ENCODE measurements at regions not wholly inside any gene's neighbourhood (a gene's known extent, or its start where the extent isn't known, plus 50 kb on each side); places are given as distances from the start of the nearest gene placed in this dataset.

DNA sequence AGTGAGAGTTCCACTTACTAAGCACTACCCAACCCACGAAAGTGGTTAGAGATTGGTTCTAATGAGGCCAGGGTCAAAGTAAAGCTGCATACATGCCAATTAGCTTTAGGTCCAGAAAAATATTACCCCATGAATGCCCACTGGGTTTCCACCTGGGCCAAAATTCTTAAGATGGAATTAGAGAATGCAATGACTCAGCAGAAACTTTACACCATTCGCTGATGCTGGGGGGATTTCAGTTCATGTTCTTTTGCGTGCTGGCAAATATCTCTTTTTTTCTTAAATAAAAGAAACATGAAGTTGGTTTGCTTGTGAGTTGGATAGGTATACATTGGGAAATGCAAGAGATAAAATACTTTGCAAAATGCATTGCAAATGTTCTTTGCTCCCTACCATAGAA is 715.3 kb upstream of the MIR17HG start:
- TF ChIP-seq ARID4B (CRISPR knock-in tag; IDR thresholded peaks at IDR 0.05; ENCODE audit: borderline replicate concordance): no peak
- no peak for TF ChIP-seq ELF4 (CRISPR knock-in tag; IDR thresholded peaks at IDR 0.05; ENCODE audit: low read depth)
- TF ChIP-seq, protein P1, sequence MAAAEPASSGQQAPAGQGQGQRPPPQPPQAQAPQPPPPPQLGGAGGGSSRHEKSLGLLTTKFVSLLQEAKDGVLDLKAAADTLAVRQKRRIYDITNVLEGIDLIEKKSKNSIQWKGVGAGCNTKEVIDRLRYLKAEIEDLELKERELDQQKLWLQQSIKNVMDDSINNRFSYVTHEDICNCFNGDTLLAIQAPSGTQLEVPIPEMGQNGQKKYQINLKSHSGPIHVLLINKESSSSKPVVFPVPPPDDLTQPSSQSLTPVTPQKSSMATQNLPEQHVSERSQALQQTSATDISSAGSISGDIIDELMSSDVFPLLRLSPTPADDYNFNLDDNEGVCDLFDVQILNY (CRISPR knock-in tag; IDR thresholded peaks at IDR 0.05): no peak
- TF ChIP-seq ATF6 (CRISPR knock-in tag; IDR thresholded peaks at IDR 0.05): no peak
- no peak for TF ChIP-seq JUN (CRISPR knock-in tag; IDR thresholded peaks at IDR 0.05)
- no peak for TF ChIP-seq ZNF138 (CRISPR knock-in tag; conservative IDR thresholded peaks at IDR 0.05)
- no peak for TF ChIP-seq CTCF (IDR thresholded peaks at IDR 0.05)
- TF ChIP-seq, protein P2, sequence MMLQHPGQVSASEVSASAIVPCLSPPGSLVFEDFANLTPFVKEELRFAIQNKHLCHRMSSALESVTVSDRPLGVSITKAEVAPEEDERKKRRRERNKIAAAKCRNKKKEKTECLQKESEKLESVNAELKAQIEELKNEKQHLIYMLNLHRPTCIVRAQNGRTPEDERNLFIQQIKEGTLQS (CRISPR knock-in tag; conservative IDR thresholded peaks at IDR 0.05): no peak
- TF ChIP-seq TCF7 (CRISPR knock-in tag; IDR thresholded peaks at IDR 0.05; ENCODE audit: low read depth): no peak
- no peak for TF ChIP-seq NFATC4 (CRISPR knock-in tag; IDR thresholded peaks at IDR 0.05)
- no peak for TF ChIP-seq ATF2 (CRISPR knock-in tag; IDR thresholded peaks at IDR 0.05; ENCODE audit: borderline replicate concordance, low read depth)
- TF ChIP-seq HMGXB4 (CRISPR knock-in tag; IDR thresholded peaks at IDR 0.05): no peak
- no peak for TF ChIP-seq NR2C2 (CRISPR knock-in tag; IDR thresholded peaks at IDR 0.05)
- no peak for TF ChIP-seq SP1 (CRISPR knock-in tag; conservative IDR thresholded peaks at IDR 0.05)
